B cell (primary cell): ENCODE measurements at regions not wholly inside any gene's neighbourhood (a gene's known extent, or its start where the extent isn't known, plus 50 kb on each side); places are given as distances from the start of the nearest gene placed in this dataset.

Experiments used
- ATAC-seq: fragments of 200-7000 bp; cut with Tn5 transposase; one replicate; pipeline ENCODE4 v1.10.0; 2021; ENCODE audit warnings: low read depth, mild to moderate bottlenecking, moderate number of reproducible peaks, moderate library complexity
- CTCF ChIA-PET: fragments of 350-600 bp; sonication (Branson Sonifier 250); formaldehyde crosslinking; loops from one replicate; lab custom pipeline; 2021; ENCODE audit warnings: antibody characterized with exemption, inconsistent platforms; lab: Charles Lee
- POLR2A ChIA-PET: fragments of 350-600 bp; sonication (Branson Sonifier 250); formaldehyde crosslinking; loops from one replicate; lab custom pipeline; 2021; ENCODE audit warnings: antibody characterized with exemption; lab: Charles Lee
- DNase-seq: peaks from one replicate; pipeline ENCODE4 v3.0.0; 2013
- H2AFZ ChIP-seq: 2 replicates; pipeline ENCODE4 v1.6.1; 2012; ENCODE audit warnings: mild to moderate bottlenecking, low read depth, low read length; ENCODE audit not compliant: insufficient read depth, poor library complexity, severe bottlenecking
- H3K27ac ChIP-seq, 2 donors: 1 replicate in 1 of 2; 2 replicates in 1 of 2; pipeline ENCODE4 v1.5.1; 2012 to 2013; ENCODE audit warnings: low read length in 2 of 2, mild to moderate bottlenecking in 2 of 2, moderate library complexity in 1 of 2
- H3K27me3 ChIP-seq, 4 experiments: fragments of 200-600 bp in 1 of 4; sonication (generic) in 1 of 4; replicated peaks in 1 of 4; 1 replicate in 2 of 4; 2 replicates in 2 of 4; pipeline versions ENCODE4 v1.6.1 to v1.7.0; 2013 to 2016; ENCODE audit warnings: low read length in 3 of 4, mild to moderate bottlenecking in 2 of 4, mixed read lengths in 1 of 4, moderate library complexity in 1 of 4; ENCODE audit not compliant: insufficient read depth in 4 of 4, control insufficient read depth in 3 of 4; ENCODE audit errors: control extremely low read depth in 1 of 4
- H3K36me3 ChIP-seq, 2 experiments: replicated peaks in 1 of 2; 1 replicate in 1 of 2; 2 replicates in 1 of 2; pipeline versions ENCODE4 v1.6.1 to v1.7.1; 2013; ENCODE audit warnings: low read length in 1 of 2; ENCODE audit not compliant: insufficient read depth in 2 of 2, control insufficient read depth in 1 of 2; ENCODE audit errors: control extremely low read depth in 1 of 2, extremely low read depth in 1 of 2
- H3K4me1 ChIP-seq, 2 donors: fragments of 200-600 bp in 1 of 2; sonication (generic) in 1 of 2; 1 replicate in 1 of 2; 2 replicates in 1 of 2; pipeline versions ENCODE4 v1.5.1 to v1.6.1; 2013 to 2017; ENCODE audit warnings: low read length in 2 of 2; ENCODE audit not compliant: control insufficient read depth in 2 of 2, insufficient read depth in 2 of 2
- H3K4me2 ChIP-seq: replicated peaks from 2 replicates; pipeline ENCODE3; 2012; ENCODE audit warnings: mild to moderate bottlenecking, low read depth, low read length; ENCODE audit not compliant: poor library complexity, severe bottlenecking
- H3K4me3 ChIP-seq, 5 experiments: fragments of 200-600 bp in 1 of 5; sonication (generic) in 1 of 5; 1 replicate in 3 of 5; 2 replicates in 2 of 5; pipeline versions ENCODE4 v1.5.1 to v1.7.0; 2011 to 2016; ENCODE audit warnings: low read length in 4 of 5, mild to moderate bottlenecking in 4 of 5, low read depth in 2 of 5, control low read depth in 1 of 5, moderate library complexity in 1 of 5; ENCODE audit not compliant: insufficient read depth in 1 of 5; ENCODE audit errors: control extremely low read depth in 1 of 5, extremely low read depth in 1 of 5
- H3K79me2 ChIP-seq: fragments of 200-600 bp; sonication (generic); one replicate; pipeline ENCODE4 v1.6.0; 2016; ENCODE audit warnings: low read length; ENCODE audit not compliant: control insufficient read depth, insufficient read depth
- H3K9ac ChIP-seq: fragments of 200-600 bp; sonication (generic); 2 replicates; pipeline ENCODE4 v1.6.1; 2017; ENCODE audit warnings: mild to moderate bottlenecking, low read length, moderate library complexity
- H3K9me3 ChIP-seq, 3 donors: one replicate each; pipeline versions ENCODE4 v1.6.1 to v1.7.1; 2013; ENCODE audit warnings: low read length in 2 of 3; ENCODE audit not compliant: control insufficient read depth in 2 of 3, insufficient read depth in 1 of 3; ENCODE audit errors: control extremely low read depth in 1 of 3
- H4K20me1 ChIP-seq: 2 replicates; pipeline ENCODE4 v1.6.0; 2012; ENCODE audit warnings: mild to moderate bottlenecking, low read length; ENCODE audit not compliant: insufficient read depth, control insufficient read depth, poor library complexity, severe bottlenecking
- H3K27ac Mint-ChIP-seq: one replicate; pipeline ENCODE4 v1.8.0; 2021; ENCODE audit warnings: mixed read lengths
- H3K27me3 Mint-ChIP-seq: one replicate; pipeline ENCODE4 v1.8.0; 2021; ENCODE audit warnings: mixed read lengths
- H3K4me1 Mint-ChIP-seq: one replicate; pipeline ENCODE4 v1.8.0; 2021; ENCODE audit warnings: mixed read lengths
- H3K4me3 Mint-ChIP-seq: one replicate; pipeline ENCODE4 v1.8.0; 2021; ENCODE audit warnings: mixed read lengths
- H3K9me3 Mint-ChIP-seq: one replicate; pipeline ENCODE4 v1.8.0; 2022; ENCODE audit warnings: mixed read lengths; ENCODE audit not compliant: insufficient read depth
- EZH2 ChIP-seq: IDR thresholded peaks from 2 replicates; pipeline ENCODE4 v1.6.1; 2012; ENCODE audit warnings: borderline replicate concordance, low read depth, mild to moderate bottlenecking, moderate library complexity, low read length; ENCODE audit not compliant: insufficient read depth, poor library complexity, severe bottlenecking
- WGBS: methylation state at CpG from one replicate; pipeline ENCODE4 v1.1.5; 2013; ENCODE audit warnings: missing lambda C conversion rate; ENCODE audit not compliant: insufficient coverage; 5-methylcytosine and 5-hydroxymethylcytosine counted together
- intact Hi-C: fragments of 100-400 bp; cut with micrococcal nuclease; formaldehyde crosslinking; loops from one replicate; pipeline ENCODE4 v1.10.0; 2022
- TF ChIP-seq, protein P1 (sequence below): fragments of 200-600 bp; IDR thresholded peaks from one replicate; pipeline ENCODE4 v1.8.0; 2022; ENCODE audit warnings: antibody characterized with exemption, mild to moderate bottlenecking

DNA sequence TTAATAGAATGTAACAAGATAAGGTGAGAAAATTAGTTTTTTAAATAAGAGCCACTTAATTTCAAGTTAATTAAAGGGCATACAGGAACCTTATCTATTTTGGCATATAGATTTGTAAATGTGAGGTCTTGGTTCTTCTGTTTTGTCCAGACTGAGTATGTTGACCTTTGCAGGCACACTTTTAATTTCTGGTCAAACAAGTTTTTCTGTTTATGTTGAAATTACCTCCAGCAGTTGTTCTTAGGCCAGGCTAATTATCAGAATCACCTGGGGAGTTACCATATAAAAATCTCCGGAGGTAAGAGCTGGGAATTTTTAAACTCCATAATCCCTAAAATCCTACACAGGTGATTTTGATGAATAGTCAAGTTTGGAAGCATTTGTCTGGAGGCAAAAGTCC, 227.4 kb upstream of the ANKRD50 start:
- no peaks in the 10 kb centered on the region for H3K4me1 ChIP-seq
- TF ChIP-seq, protein P1, sequence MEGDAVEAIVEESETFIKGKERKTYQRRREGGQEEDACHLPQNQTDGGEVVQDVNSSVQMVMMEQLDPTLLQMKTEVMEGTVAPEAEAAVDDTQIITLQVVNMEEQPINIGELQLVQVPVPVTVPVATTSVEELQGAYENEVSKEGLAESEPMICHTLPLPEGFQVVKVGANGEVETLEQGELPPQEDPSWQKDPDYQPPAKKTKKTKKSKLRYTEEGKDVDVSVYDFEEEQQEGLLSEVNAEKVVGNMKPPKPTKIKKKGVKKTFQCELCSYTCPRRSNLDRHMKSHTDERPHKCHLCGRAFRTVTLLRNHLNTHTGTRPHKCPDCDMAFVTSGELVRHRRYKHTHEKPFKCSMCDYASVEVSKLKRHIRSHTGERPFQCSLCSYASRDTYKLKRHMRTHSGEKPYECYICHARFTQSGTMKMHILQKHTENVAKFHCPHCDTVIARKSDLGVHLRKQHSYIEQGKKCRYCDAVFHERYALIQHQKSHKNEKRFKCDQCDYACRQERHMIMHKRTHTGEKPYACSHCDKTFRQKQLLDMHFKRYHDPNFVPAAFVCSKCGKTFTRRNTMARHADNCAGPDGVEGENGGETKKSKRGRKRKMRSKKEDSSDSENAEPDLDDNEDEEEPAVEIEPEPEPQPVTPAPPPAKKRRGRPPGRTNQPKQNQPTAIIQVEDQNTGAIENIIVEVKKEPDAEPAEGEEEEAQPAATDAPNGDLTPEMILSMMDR = no peak
- no peak for TF ChIP-seq EZH2
- no CpG with 5 or more reads among the region's 1 CpG for WGBS

GRCh38 chr4:124938836-124939235, 226.3 kb upstream of the ANKRD50 start:
- POLR2A ChIA-PET = no interaction called here
- TF ChIP-seq, protein P1 = no peak
- TF ChIP-seq EZH2 = no peak
- Histone ChIP-seq H3K27me3 (no peaks in the 10 kb centered on the region), H3K79me2 (no peaks in the 10 kb centered on the region), H3K4me1 (no peaks in the 10 kb centered on the region), H3K36me3 (no peaks in the 10 kb centered on the region), H3K4me3 (no peak overlapping the region), H2AFZ (no peak overlapping the region), H3K4me2 (no peak overlapping the region), H3K27ac (no peak overlapping the region), H4K20me1 (no peaks in the 10 kb centered on the region), H3K9me3 (no peaks in the 10 kb centered on the region), H3K9ac (no peak overlapping the region)
- Mint-ChIP-seq H3K27ac (no peak overlapping the region), H3K4me3 (no peak overlapping the region), H3K27me3 (no peaks in the 10 kb centered on the region), H3K4me1 (no peaks in the 10 kb centered on the region), H3K9me3 (no peaks in the 10 kb centered on the region)
- no CpG with 5 or more reads among the region's 1 CpG for WGBS
- intact Hi-C loops = no loop called here
- DNase-seq (no peak), ATAC-seq (no peak)
- CTCF ChIA-PET = no interaction called here

More for the DNA sequence above, 227.4 kb upstream of the ANKRD50 start:
- DNase-seq (no peak), ATAC-seq (no peak)
- no peaks in the 10 kb centered on the region for H3K79me2 ChIP-seq
- H3K4me1 Mint-ChIP-seq = no peaks in the 10 kb centered on the region
- intact Hi-C loops = no loop called here
- H3K9me3 ChIP-seq = no peaks in the 10 kb centered on the region
- H3K4me3 ChIP-seq = no peak overlapping the region
- CTCF ChIA-PET = no interaction called here
- no peak overlapping the region for H3K4me2 ChIP-seq
- no peak overlapping the region for H2AFZ ChIP-seq
- no peaks in the 10 kb centered on the region for H4K20me1 ChIP-seq
- H3K9ac ChIP-seq = no peak overlapping the region
- no peaks in the 10 kb centered on the region for H3K27me3 Mint-ChIP-seq
- POLR2A ChIA-PET = no interaction called here
- H3K27ac ChIP-seq = no peak overlapping the region
- H3K27me3 ChIP-seq = no peaks in the 10 kb centered on the region
- no peaks in the 10 kb centered on the region for H3K9me3 Mint-ChIP-seq
- no peak overlapping the region for H3K27ac Mint-ChIP-seq
- no peaks in the 10 kb centered on the region for H3K36me3 ChIP-seq
- no peak overlapping the region for H3K4me3 Mint-ChIP-seq
